SK-N-MC (cell line): ENCODE measurements at regions not wholly inside any gene's neighbourhood (a gene's known extent, or its start where the extent isn't known, plus 50 kb on each side); places are given as distances from the start of the nearest gene placed in this dataset.

Experiments
- DNase-seq: peaks from one replicate; pipeline ENCODE4 v3.0.0-alpha.2; 2011; ENCODE audit warnings: low read depth, low spot score
- H3K27ac ChIP-seq: fragments of 200-600 bp; sonication (generic); 2 replicates; pipeline ENCODE4 v1.5.1; 2016; ENCODE audit warnings: mixed run types
- H3K36me3 ChIP-seq: fragments of 200-600 bp; sonication (generic); 2 replicates; pipeline ENCODE4 v1.6.1; 2017; ENCODE audit warnings: antibody characterized with exemption, low read length, mixed read lengths; ENCODE audit not compliant: insufficient read depth
- H3K4me3 ChIP-seq: fragments of 200-600 bp; sonication (generic); 2 replicates; pipeline ENCODE4 v1.5.1; 2016
- H3K9ac ChIP-seq: fragments of 200-600 bp; sonication (generic); 2 replicates; pipeline ENCODE4 v1.8.0; 2017; ENCODE audit warnings: mixed run types, mixed read lengths; ENCODE audit not compliant: insufficient read length
- H3K9me3 ChIP-seq: fragments of 200-600 bp; sonication (generic); 2 replicates; pipeline ENCODE4 v1.6.1; 2017; ENCODE audit warnings: low read depth, mild to moderate bottlenecking, antibody characterized with exemption, low read length, moderate library complexity, mixed read lengths
- EZH2 ChIP-seq: fragments of 200-600 bp; sonication (generic); IDR thresholded peaks from one replicate; pipeline ENCODE4 v1.6.1; 2017; ENCODE audit warnings: antibody characterized with exemption
- FOXP2 ChIP-seq: optimal IDR thresholded peaks from 2 replicates; pipeline ENCODE3; 2011; ENCODE audit warnings: mild to moderate bottlenecking, moderate library complexity; ENCODE audit not compliant: insufficient read depth; ENCODE audit errors: extremely low read length, control extremely low read depth
- POLR2AphosphoS5 ChIP-seq: IDR thresholded peaks from 2 replicates; pipeline ENCODE4 v1.6.1; 2012; ENCODE audit warnings: mild to moderate bottlenecking, low read depth, low read length, borderline replicate concordance

GRCh38 chr5:120886351-120886860 is 422.3 kb downstream of the PRR16 start:
- H3K9ac ChIP-seq: no peak overlapping the region
- no peak overlapping the region for H3K27ac ChIP-seq
- no peaks in the 10 kb centered on the region for H3K36me3 ChIP-seq
- no peaks in the 10 kb centered on the region for H3K9me3 ChIP-seq
- H3K4me3 ChIP-seq: no peak overlapping the region
- DNase-seq: no peak
- no peak for TF ChIP-seq POLR2AphosphoS5
- no peak for TF ChIP-seq FOXP2
- TF ChIP-seq EZH2: no peak

GRCh38 chr5:120895660-120896059 is 431.6 kb downstream of the PRR16 start:
- no peak overlapping the region for H3K9ac ChIP-seq
- TF ChIP-seq POLR2AphosphoS5 (no peak), EZH2 (no peak), FOXP2 (no peak)
- no peaks in the 10 kb centered on the region for H3K9me3 ChIP-seq
- no peak for DNase-seq
- H3K36me3 ChIP-seq: no peaks in the 10 kb centered on the region
- H3K27ac ChIP-seq: no peak overlapping the region
- no peak overlapping the region for H3K4me3 ChIP-seq

GRCh38 chr5:120901199-120901598 is 437.1 kb downstream of the PRR16 start:
- no peak overlapping the region for H3K27ac ChIP-seq
- H3K9me3 ChIP-seq: no peaks in the 10 kb centered on the region
- no peak overlapping the region for H3K9ac ChIP-seq
- peak; percentile 5 for DNase-seq
- H3K36me3 ChIP-seq: no peaks in the 10 kb centered on the region
- TF ChIP-seq FOXP2: no peak
- no peak for TF ChIP-seq EZH2
- no peak overlapping the region for H3K4me3 ChIP-seq

GRCh38 chr5:120907953-120908352 is 443.9 kb downstream of the PRR16 start:
- no peak for DNase-seq
- Histone ChIP-seq H3K9ac (no peak overlapping the region), H3K36me3 (no peaks in the 10 kb centered on the region), H3K4me3 (no peak overlapping the region), H3K27ac (no peak overlapping the region), H3K9me3 (no peaks in the 10 kb centered on the region)
- TF ChIP-seq EZH2: no peak

- H3K27ac ChIP-seq: no peak overlapping the region
- H3K9ac ChIP-seq: no peak overlapping the region
- no peaks in the 10 kb centered on the region for H3K9me3 ChIP-seq
- no peak overlapping the region for H3K4me3 ChIP-seq
- TF ChIP-seq EZH2: no peak
- H3K36me3 ChIP-seq: no peaks in the 10 kb centered on the region
- DNase-seq: no peak
Measured at GRCh38 chr5:120910629-120911028, 446.5 kb downstream of the PRR16 start.

GRCh38 chr5:120913396-120913795 is 449.3 kb downstream of the PRR16 start:
- H3K9ac ChIP-seq: no peak overlapping the region
- no peak overlapping the region for H3K27ac ChIP-seq
- DNase-seq: no peak
- TF ChIP-seq POLR2AphosphoS5 (no peak), EZH2 (no peak), FOXP2 (no peak)
- H3K36me3 ChIP-seq: no peaks in the 10 kb centered on the region
- H3K9me3 ChIP-seq: no peaks in the 10 kb centered on the region
- H3K4me3 ChIP-seq: no peak overlapping the region

- TF ChIP-seq FOXP2 (no peak), POLR2AphosphoS5 (no peak), EZH2 (no peak)
- Histone ChIP-seq H3K9ac (no peak overlapping the region), H3K36me3 (no peaks in the 10 kb centered on the region), H3K27ac (no peak overlapping the region), H3K4me3 (no peak overlapping the region), H3K9me3 (no peaks in the 10 kb centered on the region)
- no peak for DNase-seq
Measured at GRCh38 chr5:120917214-120917758, 453.2 kb downstream of the PRR16 start.

- TF ChIP-seq POLR2AphosphoS5: no peak
- no peak for TF ChIP-seq EZH2
- no peak for TF ChIP-seq FOXP2
- Histone ChIP-seq H3K4me3 (no peak overlapping the region), H3K9ac (no peak overlapping the region), H3K36me3 (no peaks in the 10 kb centered on the region), H3K9me3 (no peaks in the 10 kb centered on the region), H3K27ac (no peak overlapping the region)
- DNase-seq: no peak
Measured at GRCh38 chr5:120919017-120919416, 454.9 kb downstream of the PRR16 start.

GRCh38 chr5:120923026-120923425 is 458.9 kb downstream of the PRR16 start:
- no peak overlapping the region for H3K27ac ChIP-seq
- H3K9me3 ChIP-seq: no peaks in the 10 kb centered on the region
- TF ChIP-seq POLR2AphosphoS5 (no peak), FOXP2 (no peak)
- no peak for DNase-seq
- no peak overlapping the region for H3K9ac ChIP-seq
- H3K4me3 ChIP-seq: no peak overlapping the region
- H3K36me3 ChIP-seq: no peaks in the 10 kb centered on the region

GRCh38 chr5:120926471-120926870 is 462.4 kb downstream of the PRR16 start:
- TF ChIP-seq EZH2 (no peak), POLR2AphosphoS5 (no peak), FOXP2 (no peak)
- H3K27ac ChIP-seq: no peak overlapping the region
- no peak overlapping the region for H3K9ac ChIP-seq
- H3K9me3 ChIP-seq: no peaks in the 10 kb centered on the region
- H3K36me3 ChIP-seq: no peaks in the 10 kb centered on the region
- no peak for DNase-seq
- H3K4me3 ChIP-seq: no peak overlapping the region
